A549 (cell line): ENCODE measurements at regions not wholly inside any gene's neighbourhood (a gene's known extent, or its start where the extent isn't known, plus 50 kb on each side); places are given as distances from the start of the nearest gene placed in this dataset.

Source experiments
- ATAC-seq, 2 experiments: fragments of 200-7000 bp in 1 of 2; fragments of >200 bp in 1 of 2; cut with Nextera tagmentation in 1 of 2; cut with Tn5 transposase in 1 of 2; 3 replicates each; pipeline versions ENCODE4 v1.8.0 to v1.9.1; 2018 to 2020; ENCODE audit warnings: mild to moderate bottlenecking in 1 of 2, moderate library complexity in 1 of 2
- CTCF ChIA-PET: fragments of 300-600 bp; sonication (Branson Sonifier 250); formaldehyde crosslinking; extraction: SDS; loops from one replicate; lab custom pipeline; 2021; ENCODE audit warnings: antibody characterized with exemption, inconsistent platforms; lab: Yijun Ruan, JAX
- POLR2A ChIA-PET: fragments of 350-600 bp; formaldehyde crosslinking; extraction: SDS; loops from one replicate; lab custom pipeline; 2021; ENCODE audit warnings: antibody characterized with exemption, inconsistent platforms; lab: Yijun Ruan, JAX
- DNase-seq, 2 experiments: peaks; one replicate each; pipeline versions ENCODE4 v3.0.0 to v3.0.0-alpha.2; 2011 to 2016; ENCODE audit warnings: low read depth in 1 of 2, low spot score in 1 of 2
- FAIRE-seq: peaks from 2 replicates; lab custom pipeline; 2011; peaks lifted over from hg19 to GRCh38; lab: Jason Lieb, UNC
- H3K27ac ChIP-seq, 2 experiments: fragments of >200 bp; sonication (Bioruptor Twin); formaldehyde crosslinking; 3 replicates each; pipeline ENCODE4 v1.5.1; 2016 to 2017
- H3K4me1 ChIP-seq: fragments of >200 bp; sonication (Bioruptor Twin); formaldehyde crosslinking; 3 replicates; pipeline ENCODE4 v1.6.1; 2016
- H3K4me2 ChIP-seq: fragments of >200 bp; sonication (Bioruptor Twin); formaldehyde crosslinking; 3 replicates; pipeline ENCODE4 v1.6.1; 2016
- H3K4me3 ChIP-seq: fragments of >200 bp; sonication (Bioruptor Twin); formaldehyde crosslinking; 3 replicates; pipeline ENCODE4 v1.5.1; 2016
- H3K9me3 ChIP-seq: fragments of >200 bp; sonication (Bioruptor Twin); formaldehyde crosslinking; 3 replicates; pipeline ENCODE4 v1.6.1; 2016
- ATOH8 ChIP-seq: fragments of 250-450 bp; sonication (Bioruptor Pico); IDR thresholded peaks from 2 replicates; pipeline ENCODE4 v1.5.0; 2020; ENCODE audit warnings: low read depth, mild to moderate bottlenecking, moderate library complexity
- BCL3 ChIP-seq: fragments of >200 bp; sonication (Bioruptor Twin); formaldehyde crosslinking; IDR thresholded peaks from 3 replicates; pipeline ENCODE4 v1.6.1; 2016
- BHLHE40 ChIP-seq: IDR thresholded peaks from 2 replicates; pipeline ENCODE4 v1.6.1; 2012; ENCODE audit warnings: low read depth, low read length, inconsistent platforms
- CBX2 ChIP-seq: fragments of 200-600 bp; sonication (generic); IDR thresholded peaks from 2 replicates; pipeline ENCODE4 v1.6.1; 2016; ENCODE audit warnings: low read depth, mild to moderate bottlenecking, borderline replicate concordance
- E2F6 ChIP-seq: IDR thresholded peaks from 2 replicates; pipeline ENCODE4 v1.6.1; 2012; ENCODE audit warnings: low read depth, borderline replicate concordance
- EHMT2 ChIP-seq: fragments of 200-600 bp; sonication (generic); IDR thresholded peaks from 2 replicates; pipeline ENCODE4 v1.6.1; 2016; ENCODE audit warnings: antibody characterized with exemption, low read depth, mild to moderate bottlenecking, moderate library complexity
- ESRRA ChIP-seq: fragments of 150-350 bp; IDR thresholded peaks from 2 replicates; pipeline ENCODE4 v1.6.1; 2014; ENCODE audit warnings: mild to moderate bottlenecking, low read length, borderline replicate concordance
- FOSB ChIP-seq: fragments of 250-450 bp; sonication (Bioruptor Pico); IDR thresholded peaks from 2 replicates; pipeline ENCODE4 v1.5.0; 2020; ENCODE audit warnings: mild to moderate bottlenecking, moderate library complexity
- FOXS1 ChIP-seq: fragments of 250-450 bp; sonication (Bioruptor Pico); IDR thresholded peaks from 2 replicates; pipeline ENCODE4 v1.5.0; 2020; ENCODE audit warnings: mild to moderate bottlenecking, moderate library complexity
- GATA3 ChIP-seq: IDR thresholded peaks from 2 replicates; pipeline ENCODE4 v1.6.1; 2012; ENCODE audit warnings: borderline replicate concordance
- HES2 ChIP-seq: fragments of >200 bp; sonication (Bioruptor Twin); formaldehyde crosslinking; IDR thresholded peaks from 2 replicates; pipeline ENCODE4 v1.6.1; 2016
- HOXB13 ChIP-seq: fragments of 250-450 bp; sonication (Bioruptor Pico); IDR thresholded peaks from 2 replicates; pipeline ENCODE4 v1.5.0; 2020; ENCODE audit warnings: low read depth, mild to moderate bottlenecking, moderate library complexity
- HOXB5 ChIP-seq: fragments of 250-450 bp; sonication (Bioruptor Pico); IDR thresholded peaks from 2 replicates; pipeline ENCODE4 v1.5.0; 2020; ENCODE audit warnings: mild to moderate bottlenecking, moderate library complexity
- KDM5A ChIP-seq: fragments of 200-600 bp; sonication (generic); IDR thresholded peaks from 2 replicates; pipeline ENCODE4 v1.6.1; 2016; ENCODE audit warnings: antibody characterized with exemption, mild to moderate bottlenecking
- MYC ChIP-seq: IDR thresholded peaks from 2 replicates; pipeline ENCODE4 v1.6.1; 2012; ENCODE audit warnings: mild to moderate bottlenecking, inconsistent platforms, low read length, improper control_type of control experiment, borderline replicate concordance
- NPAS2 ChIP-seq: fragments of 250-450 bp; sonication (Bioruptor Pico); IDR thresholded peaks from 2 replicates; pipeline ENCODE4 v1.8.0; 2022; ENCODE audit warnings: mild to moderate bottlenecking, moderate library complexity, borderline replicate concordance
- PHF8 ChIP-seq: fragments of 200-600 bp; sonication (generic); IDR thresholded peaks from 2 replicates; pipeline ENCODE4 v1.6.1; 2016; ENCODE audit warnings: low read depth, mild to moderate bottlenecking, antibody characterized with exemption, moderate library complexity, borderline replicate concordance
- RAD21 ChIP-seq, 2 experiments: fragments of >200 bp in 1 of 2; sonication (Bioruptor Twin) in 1 of 2; formaldehyde crosslinking in 1 of 2; IDR thresholded peaks in 1 of 2; conservative IDR thresholded peaks in 1 of 2; 2 replicates in 1 of 2; 3 replicates in 1 of 2; pipeline ENCODE4 v1.6.1; 2012 to 2018; ENCODE audit warnings: inconsistent platforms in 1 of 2
- RARB ChIP-seq: fragments of 250-450 bp; sonication (Bioruptor Pico); IDR thresholded peaks from 2 replicates; pipeline ENCODE4 v1.8.0; 2021; ENCODE audit warnings: mild to moderate bottlenecking, moderate library complexity
- RCOR1 ChIP-seq: fragments of 150-350 bp; IDR thresholded peaks from 2 replicates; pipeline ENCODE4 v1.6.1; 2014; ENCODE audit warnings: antibody characterized with exemption, low read length, low read depth
- RNF2 ChIP-seq: fragments of 200-600 bp; sonication (generic); IDR thresholded peaks from 2 replicates; pipeline ENCODE4 v1.6.1; 2016; ENCODE audit warnings: low read depth, mild to moderate bottlenecking, antibody characterized with exemption, moderate library complexity, borderline replicate concordance
- ZC3H11A ChIP-seq: fragments of 450-650 bp; IDR thresholded peaks from 2 replicates; pipeline ENCODE4 v1.6.1; 2014; ENCODE audit warnings: antibody characterized with exemption, mild to moderate bottlenecking
- ZFP36 ChIP-seq: fragments of 450-650 bp; IDR thresholded peaks from 2 replicates; pipeline ENCODE4 v1.6.1; 2014; ENCODE audit warnings: borderline replicate concordance; ENCODE audit not compliant: partially characterized antibody
- ZSCAN20 ChIP-seq: fragments of 250-450 bp; sonication (Bioruptor Pico); IDR thresholded peaks from 2 replicates; pipeline ENCODE4 v1.8.0; 2022; ENCODE audit warnings: mild to moderate bottlenecking, moderate library complexity
- WGBS: methylation state at CpG from one replicate; pipeline ENCODE4 v1.1.6; 2017; ENCODE audit errors: missing lambda C conversion rate; 5-methylcytosine and 5-hydroxymethylcytosine counted together
- TF ChIP-seq, protein P1 (sequence below): fragments of 450-650 bp; IDR thresholded peaks from 2 replicates; pipeline ENCODE4 v1.6.1; 2014; ENCODE audit warnings: antibody characterized with exemption

DNA sequence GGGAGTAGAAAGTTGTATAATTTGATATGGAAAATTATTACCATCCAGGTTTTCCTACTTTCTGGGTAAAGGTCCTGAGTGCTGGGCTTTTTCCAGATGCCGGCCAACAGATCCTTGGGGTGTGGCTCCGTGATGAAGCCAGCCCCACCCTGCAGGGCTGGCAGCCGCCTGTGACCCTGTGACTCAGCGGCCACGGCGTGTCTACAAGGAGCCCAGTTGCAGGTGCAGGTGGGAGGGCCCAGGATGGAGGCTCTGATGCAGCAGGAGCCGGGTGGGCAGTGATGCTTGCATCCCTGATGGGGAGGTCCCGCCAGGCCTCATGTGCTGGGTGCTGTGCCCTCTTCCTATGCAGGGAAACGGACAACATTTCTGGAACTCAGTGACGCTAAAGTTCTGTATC, 96.0 kb upstream of the ALKAL2 start:
- TF ChIP-seq ESRRA (no peak), BCL3 (no peak), E2F6 (no peak), RAD21 (conservative IDR thresholded peaks at IDR 0.05 in 1 of 2, IDR thresholded peaks at IDR 0.05 in 1 of 2) (no peak), MYC (no peak), RCOR1 (no peak)
- TF ChIP-seq, protein P1, sequence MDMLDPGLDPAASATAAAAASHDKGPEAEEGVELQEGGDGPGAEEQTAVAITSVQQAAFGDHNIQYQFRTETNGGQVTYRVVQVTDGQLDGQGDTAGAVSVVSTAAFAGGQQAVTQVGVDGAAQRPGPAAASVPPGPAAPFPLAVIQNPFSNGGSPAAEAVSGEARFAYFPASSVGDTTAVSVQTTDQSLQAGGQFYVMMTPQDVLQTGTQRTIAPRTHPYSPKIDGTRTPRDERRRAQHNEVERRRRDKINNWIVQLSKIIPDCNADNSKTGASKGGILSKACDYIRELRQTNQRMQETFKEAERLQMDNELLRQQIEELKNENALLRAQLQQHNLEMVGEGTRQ: no peak
- no peak overlapping the region for H3K4me3 ChIP-seq
- WGBS: 19% methylated on average over 10 of the region's 10 CpGs
- no peak overlapping the region for H3K4me2 ChIP-seq
- no peak for FAIRE-seq
- no peaks in the 10 kb centered on the region for H3K4me1 ChIP-seq
- peak; percentile 42 to 64; a peak in 3 of 6 replicates for ATAC-seq
- CTCF ChIA-PET: no interaction called here
- POLR2A ChIA-PET: no interaction called here
- H3K27ac ChIP-seq: no peak overlapping the region
- no peaks in the 10 kb centered on the region for H3K9me3 ChIP-seq
- peak in 1 of 2 experiments; percentile 17 for DNase-seq

DNA sequence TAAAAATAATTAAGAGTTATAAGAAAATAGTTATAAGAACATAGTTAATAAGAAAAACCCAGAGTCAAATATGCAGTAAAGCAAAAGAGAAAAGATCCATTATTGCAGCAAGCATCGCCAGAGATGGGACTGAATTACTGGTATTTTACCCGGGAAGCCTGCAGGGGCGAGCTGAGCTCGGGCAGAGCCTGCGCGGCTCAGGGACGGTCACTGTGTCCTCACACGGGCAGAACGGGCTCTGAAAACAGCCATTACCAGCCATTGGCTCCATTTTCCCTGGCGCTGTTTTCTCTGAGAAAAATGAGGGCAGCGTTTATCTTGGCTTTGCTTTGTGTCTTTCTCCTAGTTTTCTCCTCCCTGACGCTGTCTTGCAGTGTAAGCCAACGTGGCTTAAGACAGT, 95.3 kb upstream of the ALKAL2 start:
- WGBS: 30% methylated on average over 13 of the region's 13 CpGs
- no peak overlapping the region for H3K4me2 ChIP-seq
- no peaks in the 10 kb centered on the region for H3K9me3 ChIP-seq
- CTCF ChIA-PET: no interaction called here
- peak in 1 of 2 experiments; percentile 68; a peak in 3 of 6 replicates for ATAC-seq
- no peak for TF ChIP-seq ATOH8
- no peak for TF ChIP-seq NPAS2 (CRISPR knock-in tag)
- no peak for TF ChIP-seq EHMT2
- TF ChIP-seq RAD21 (conservative IDR thresholded peaks at IDR 0.05 in 1 of 2, IDR thresholded peaks at IDR 0.05 in 1 of 2): no peak
- no peak for TF ChIP-seq HES2
- TF ChIP-seq E2F6: no peak
- TF ChIP-seq, all 56 proteins: peak for 0
- POLR2A ChIA-PET: no interaction called here
- DNase-seq: peak in 1 of 2 experiments; percentile 10
- Histone ChIP-seq H3K27ac (no peak overlapping the region), H3K4me1 (no peaks in the 10 kb centered on the region), H3K4me3 (no peak overlapping the region)
- no peak for FAIRE-seq

GRCh38 chr2:382728-383022, 94.8 kb upstream of the ALKAL2 start:
- H3K9me3 ChIP-seq: no peaks in the 10 kb centered on the region
- ChIA-PET CTCF (no interaction called here), POLR2A (no interaction called here)
- 60% methylated on average over 7 of the region's 7 CpGs for WGBS
- H3K4me3 ChIP-seq: no peak overlapping the region
- H3K4me2 ChIP-seq: no peak overlapping the region
- no peak overlapping the region for H3K27ac ChIP-seq
- ATAC-seq (no peak), FAIRE-seq (no peak), DNase-seq (no peak)
- no peak for TF ChIP-seq RNF2
- TF ChIP-seq PHF8: no peak
- TF ChIP-seq CBX2: no peak
- no peak for TF ChIP-seq RARB (CRISPR knock-in tag)
- no peak for TF ChIP-seq KDM5A
- TF ChIP-seq BCL3: no peak
- no peak for TF ChIP-seq GATA3
- no peak for TF ChIP-seq FOSB
- no peak for TF ChIP-seq ZSCAN20 (CRISPR knock-in tag)
- no peak for TF ChIP-seq ESRRA
- no peak for TF ChIP-seq HOXB13 (CRISPR knock-in tag)
- no peak for TF ChIP-seq ZC3H11A
- no peak for TF ChIP-seq ZFP36
- no peak for TF ChIP-seq BHLHE40
- no peak for TF ChIP-seq HOXB5 (CRISPR knock-in tag)
- no peak for TF ChIP-seq FOXS1 (CRISPR knock-in tag)
- no peaks in the 10 kb centered on the region for H3K4me1 ChIP-seq
